Loucy (cell line): ENCODE measurements at regions not wholly inside any gene's neighbourhood (a gene's known extent, or its start where the extent isn't known, plus 50 kb on each side); places are given as distances from the start of the nearest gene placed in this dataset.

Experiments used
- EZH2phosphoT487 ChIP-seq: fragments of 200-600 bp; IDR thresholded peaks from 2 replicates; pipeline ENCODE4 v1.6.1; 2018; ENCODE audit warnings: antibody characterized with exemption, mild to moderate bottlenecking, moderate library complexity, borderline replicate concordance
- TF ChIP-seq, protein P1 (sequence below): fragments of 200-600 bp; sonication (generic); conservative IDR thresholded peaks from 2 replicates; pipeline ENCODE4 v1.5.1; 2014; ENCODE audit warnings: mild to moderate bottlenecking, antibody characterized with exemption, low read length

GRCh38 chr13:91195789-91196188, 151.7 kb upstream of the MIR17HG start:
- TF ChIP-seq, protein P1, sequence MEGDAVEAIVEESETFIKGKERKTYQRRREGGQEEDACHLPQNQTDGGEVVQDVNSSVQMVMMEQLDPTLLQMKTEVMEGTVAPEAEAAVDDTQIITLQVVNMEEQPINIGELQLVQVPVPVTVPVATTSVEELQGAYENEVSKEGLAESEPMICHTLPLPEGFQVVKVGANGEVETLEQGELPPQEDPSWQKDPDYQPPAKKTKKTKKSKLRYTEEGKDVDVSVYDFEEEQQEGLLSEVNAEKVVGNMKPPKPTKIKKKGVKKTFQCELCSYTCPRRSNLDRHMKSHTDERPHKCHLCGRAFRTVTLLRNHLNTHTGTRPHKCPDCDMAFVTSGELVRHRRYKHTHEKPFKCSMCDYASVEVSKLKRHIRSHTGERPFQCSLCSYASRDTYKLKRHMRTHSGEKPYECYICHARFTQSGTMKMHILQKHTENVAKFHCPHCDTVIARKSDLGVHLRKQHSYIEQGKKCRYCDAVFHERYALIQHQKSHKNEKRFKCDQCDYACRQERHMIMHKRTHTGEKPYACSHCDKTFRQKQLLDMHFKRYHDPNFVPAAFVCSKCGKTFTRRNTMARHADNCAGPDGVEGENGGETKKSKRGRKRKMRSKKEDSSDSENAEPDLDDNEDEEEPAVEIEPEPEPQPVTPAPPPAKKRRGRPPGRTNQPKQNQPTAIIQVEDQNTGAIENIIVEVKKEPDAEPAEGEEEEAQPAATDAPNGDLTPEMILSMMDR: no peak
- no peak for TF ChIP-seq EZH2phosphoT487
